Stimulated activated naive CD4-positive, alpha-beta T cell treated with Interleukin-2 at 50 U/mL for 16 hours (primary cell): ENCODE measurements at regions not wholly inside any gene's neighbourhood (a gene's known extent, or its start where the extent isn't known, plus 50 kb on each side); places are given as distances from the start of the nearest gene placed in this dataset.
"Not testable (repeated sequence)": the region's sequence is repeated elsewhere in the genome, so short reads cannot be mapped to it uniquely, and the experiment has no call there.

Experiments
- DNase-seq: peaks from one replicate; lab custom pipeline; 2025; lab: John Stamatoyannopoulos, UW

- DNase-seq = no peak
These were observed 315.1 kb downstream of the THBS2 start for GRCh38 chr6:168938546-168938945.

- DNase-seq = no peak
These were observed 316.6 kb downstream of the THBS2 start for GRCh38 chr6:168937054-168937453.

GRCh38 chr6:168935628-168936010, 318.0 kb downstream of the THBS2 start:
- DNase-seq = no peak

- DNase-seq = no peak
These were observed 318.7 kb downstream of the THBS2 start for GRCh38 chr6:168934660-168935627.

GRCh38 chr6:168932171-168932570, 321.5 kb downstream of the THBS2 start:
- DNase-seq = not testable (repeated sequence)

GRCh38 chr6:168931072-168931471, 322.6 kb downstream of the THBS2 start:
- DNase-seq = not testable (repeated sequence)

- DNase-seq = no peak
These were observed 323.7 kb downstream of the THBS2 start for GRCh38 chr6:168929871-168930450.

- DNase-seq = no peak
These were observed 325.6 kb downstream of the THBS2 start for GRCh38 chr6:168928012-168928411.

- no peak for DNase-seq
These were observed 326.6 kb downstream of the THBS2 start for GRCh38 chr6:168927026-168927425.

GRCh38 chr6:168926306-168926705, 327.3 kb downstream of the THBS2 start:
- DNase-seq = no peak

- no peak for DNase-seq
These were observed 328.0 kb downstream of the THBS2 start for GRCh38 chr6:168925671-168926070.

- DNase-seq = no peak
These were observed 330.5 kb downstream of the THBS2 start for GRCh38 chr6:168923171-168923570.

GRCh38 chr6:168922436-168922835, 331.2 kb downstream of the THBS2 start:
- no peak for DNase-seq

- no peak for DNase-seq
These were observed 333.4 kb downstream of the THBS2 start for GRCh38 chr6:168920289-168920688.

GRCh38 chr6:168919470-168920179, 334.0 kb downstream of the THBS2 start:
- no peak for DNase-seq

- no peak for DNase-seq
These were observed 337.0 kb downstream of the THBS2 start for GRCh38 chr6:168916576-168917211.

GRCh38 chr6:168915855-168916254, 337.8 kb downstream of the THBS2 start:
- no peak for DNase-seq

GRCh38 chr6:168915242-168915641, 338.4 kb downstream of the THBS2 start:
- no peak for DNase-seq

GRCh38 chr6:168913866-168914469, 339.7 kb downstream of the THBS2 start:
- no peak for DNase-seq

GRCh38 chr6:168913231-168913865, 340.3 kb downstream of the THBS2 start:
- not testable (repeated sequence) for DNase-seq

- DNase-seq = peak; percentile 13
These were observed 344.4 kb downstream of the THBS2 start for GRCh38 chr6:168909288-168909687.
